ENCODE measurements at regions not wholly inside any gene's neighbourhood (a gene's known extent, or its start where the extent isn't known, plus 50 kb on each side); places are given as distances from the start of the nearest gene placed in this dataset.

GRCh38 chr5:110072651-110073050, 382.9 kb downstream of the MAN2A1 start:
- no peak for TF ChIP-seq CTCF (conservative IDR thresholded peaks at IDR 0.05; ENCODE audit: low read length)
- no peak for TF ChIP-seq EZH2phosphoT487 (IDR thresholded peaks at IDR 0.05; ENCODE audit: borderline replicate concordance, low read depth, low read length)
